Esophagus squamous epithelium (tissue), 4 donors: ENCODE measurements at regions not wholly inside any gene's neighbourhood (a gene's known extent, or its start where the extent isn't known, plus 50 kb on each side); places are given as distances from the start of the nearest gene placed in this dataset.

ENCODE experiments used
- POLR2A ChIP-seq, 4 donors: fragments of 450-650 bp; IDR thresholded peaks; one replicate each; pipeline ENCODE4 v1.6.1; 2017; ENCODE audit warnings: antibody characterized with exemption in 4 of 4, mild to moderate bottlenecking in 4 of 4, moderate library complexity in 3 of 4
- TF ChIP-seq, protein P1 (sequence below), 6 experiments: fragments of 450-650 bp in 4 of 6; fragments of 200-600 bp in 2 of 6; sonication (generic) in 2 of 6; IDR thresholded peaks; one replicate each; pipeline ENCODE4 v1.5.1; 2016 to 2019; ENCODE audit warnings: antibody characterized with exemption in 6 of 6, mild to moderate bottlenecking in 4 of 6, moderate library complexity in 4 of 6

DNA sequence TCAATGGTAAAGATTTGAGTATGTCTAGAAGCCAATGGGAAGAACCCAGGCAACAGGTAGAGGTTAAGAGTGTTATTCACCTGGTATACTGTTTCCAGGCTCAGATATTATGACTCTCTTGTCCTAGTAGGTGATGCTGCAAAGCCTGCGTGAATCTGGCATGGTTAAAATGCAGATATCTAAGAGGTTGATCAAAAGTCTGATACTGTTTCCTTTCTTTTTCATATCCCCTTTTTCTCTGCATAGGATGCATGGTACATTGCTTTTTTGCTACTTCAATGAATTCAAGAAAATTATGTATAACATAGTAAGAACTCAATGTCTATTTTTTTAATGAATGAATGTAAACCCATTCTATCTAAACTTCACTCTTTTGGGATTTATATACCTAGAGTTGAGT is 284.3 kb upstream of the KHDRBS2 start:
- TF ChIP-seq, protein P1, sequence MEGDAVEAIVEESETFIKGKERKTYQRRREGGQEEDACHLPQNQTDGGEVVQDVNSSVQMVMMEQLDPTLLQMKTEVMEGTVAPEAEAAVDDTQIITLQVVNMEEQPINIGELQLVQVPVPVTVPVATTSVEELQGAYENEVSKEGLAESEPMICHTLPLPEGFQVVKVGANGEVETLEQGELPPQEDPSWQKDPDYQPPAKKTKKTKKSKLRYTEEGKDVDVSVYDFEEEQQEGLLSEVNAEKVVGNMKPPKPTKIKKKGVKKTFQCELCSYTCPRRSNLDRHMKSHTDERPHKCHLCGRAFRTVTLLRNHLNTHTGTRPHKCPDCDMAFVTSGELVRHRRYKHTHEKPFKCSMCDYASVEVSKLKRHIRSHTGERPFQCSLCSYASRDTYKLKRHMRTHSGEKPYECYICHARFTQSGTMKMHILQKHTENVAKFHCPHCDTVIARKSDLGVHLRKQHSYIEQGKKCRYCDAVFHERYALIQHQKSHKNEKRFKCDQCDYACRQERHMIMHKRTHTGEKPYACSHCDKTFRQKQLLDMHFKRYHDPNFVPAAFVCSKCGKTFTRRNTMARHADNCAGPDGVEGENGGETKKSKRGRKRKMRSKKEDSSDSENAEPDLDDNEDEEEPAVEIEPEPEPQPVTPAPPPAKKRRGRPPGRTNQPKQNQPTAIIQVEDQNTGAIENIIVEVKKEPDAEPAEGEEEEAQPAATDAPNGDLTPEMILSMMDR (IDR thresholded peaks at IDR 0.05) = no peak
- TF ChIP-seq POLR2A (IDR thresholded peaks at IDR 0.05) = no peak
